ENCODE measurements at regions not wholly inside any gene's neighbourhood (a gene's known extent, or its start where the extent isn't known, plus 50 kb on each side); places are given as distances from the start of the nearest gene placed in this dataset.

GRCh38 chr17:77807746-77808441 lies 150.6 kb upstream of the TNRC6C start:
- no peak overlapping the region for H3K4me3 ChIP-seq
- H3K9me3 ChIP-seq, result no peaks in the 10 kb centered on the region
- peaks cover 11 to 32% (median 22%) of the 10 kb centered on the region in 12 donors for H3K4me1 ChIP-seq
- 91 to 98% (median 94%) methylated on average over 7 of the region's 7 CpGs for WGBS, 4 donors
- H3K27me3 ChIP-seq, result peaks cover 0 to under 1% (median 0%) of the 10 kb centered on the region in 9 donors
- intact Hi-C loops (cut with DNase I), result no loop called here
- no peaks in the 10 kb centered on the region for H3K36me3 ChIP-seq
- TF ChIP-seq CTCF (IDR thresholded peaks at IDR 0.05), result no peak
- no peak for TF ChIP-seq POLR2A (IDR thresholded peaks at IDR 0.05)
- peak in 1 of 5 donors; percentile 8 for DNase-seq
- no peak for ATAC-seq
- no peak overlapping the region for H3K27ac ChIP-seq

GRCh38 chr17:77808686-77809425 lies 149.6 kb upstream of the TNRC6C start:
- ATAC-seq (no peak), DNase-seq (peak in 2 of 5 donors; percentile 13 to 23)
- Histone ChIP-seq H3K27ac (no peak overlapping the region), H3K27me3 (no peaks in the 10 kb centered on the region), H3K4me1 (peaks cover 8 to 25% (median 20%) of the 10 kb centered on the region in 12 donors), H3K36me3 (no peaks in the 10 kb centered on the region), H3K9me3 (no peaks in the 10 kb centered on the region), H3K4me3 (no peak overlapping the region)
- 87 to 95% (median 93%) methylated on average over 8 to 10 of the region's 10 CpGs for WGBS, 4 donors
- intact Hi-C loops (cut with DNase I), result no loop called here
- no peak for TF ChIP-seq POLR2A (IDR thresholded peaks at IDR 0.05)
- no peak for TF ChIP-seq CTCF (IDR thresholded peaks at IDR 0.05)

- 95 to 98% (median 98%) methylated on average over 2 of the region's 2 CpGs for WGBS, 4 donors
- intact Hi-C loops (cut with DNase I), result loop anchor here in 1 of 10 donors (10.0 kb wide), 1 partner anchor 75 kb away; no protein-coding TSS in a partner anchor
- no peak for TF ChIP-seq POLR2A (IDR thresholded peaks at IDR 0.05)
- no peak for TF ChIP-seq CTCF (IDR thresholded peaks at IDR 0.05)
- no peak for DNase-seq
- ATAC-seq, result no peak
- H3K36me3 ChIP-seq, result no peaks in the 10 kb centered on the region
- H3K9me3 ChIP-seq, result no peaks in the 10 kb centered on the region
- no peak overlapping the region for H3K27ac ChIP-seq
- no peaks in the 10 kb centered on the region for H3K27me3 ChIP-seq
- peaks cover 8 to 25% (median 20%) of the 10 kb centered on the region in 12 donors for H3K4me1 ChIP-seq
- no peak overlapping the region for H3K4me3 ChIP-seq
Measured at GRCh38 chr17:77809814-77810213, 148.7 kb upstream of the TNRC6C start.

- WGBS, 4 donors, result 6 to 18% (median 13%) methylated on average over 1 of the region's 1 CpG
- Histone ChIP-seq H3K4me3 (no peak overlapping the region), H3K9me3 (no peaks in the 10 kb centered on the region), H3K36me3 (no peaks in the 10 kb centered on the region), H3K27ac (peak overlapping the region in 11 of 12 donors; percentile 15 to 68 (median 46)), H3K27me3 (no peaks in the 10 kb centered on the region), H3K4me1 (peaks cover 8 to 25% (median 20%) of the 10 kb centered on the region in 12 donors)
- intact Hi-C loops (cut with DNase I), result loop anchor here in 1 of 10 donors (10.0 kb wide), 1 partner anchor 76 kb away; no protein-coding TSS in a partner anchor
- ATAC-seq (peak; percentile 83 to 94 (median 91)), DNase-seq (peak in 4 of 5 donors; percentile 50 to 67 (median 62))
- TF ChIP-seq CTCF (IDR thresholded peaks at IDR 0.05) (no peak), POLR2A (IDR thresholded peaks at IDR 0.05) (no peak)
Measured at GRCh38 chr17:77810536-77810935, 148.0 kb upstream of the TNRC6C start.
